Fibroblast of lung (primary cell): ENCODE measurements at regions not wholly inside any gene's neighbourhood (a gene's known extent, or its start where the extent isn't known, plus 50 kb on each side); places are given as distances from the start of the nearest gene placed in this dataset.

Source experiments
- DNase-seq, 2 donors: peaks; one replicate each; pipeline versions ENCODE4 v3.0.0 to v3.0.0-alpha.2; 2010; ENCODE audit warnings: low read depth in 2 of 2
- H2AFZ ChIP-seq: 2 replicates; pipeline ENCODE4 v1.5.1; 2012; ENCODE audit warnings: low read length, control low read depth, inconsistent platforms
- H3K27ac ChIP-seq: 2 replicates; pipeline ENCODE4 v1.5.1; 2011; ENCODE audit warnings: low read length, control low read depth; ENCODE audit not compliant: insufficient read depth
- H3K27me3 ChIP-seq: 2 replicates; pipeline ENCODE4 v1.5.1; 2011; ENCODE audit warnings: mild to moderate bottlenecking, low read length; ENCODE audit not compliant: control insufficient read depth, insufficient read depth
- H3K36me3 ChIP-seq: 2 replicates; pipeline ENCODE4 v1.5.1; 2011; ENCODE audit warnings: low read length; ENCODE audit not compliant: control insufficient read depth, insufficient read depth
- H3K4me1 ChIP-seq: 2 replicates; pipeline ENCODE4 v1.5.1; 2011; ENCODE audit warnings: low read length; ENCODE audit not compliant: control insufficient read depth, insufficient read depth; ENCODE audit errors: extremely low read depth
- H3K4me2 ChIP-seq: 2 replicates; pipeline ENCODE4 v1.5.1; 2011; ENCODE audit warnings: low read length, control low read depth; ENCODE audit not compliant: insufficient read depth; ENCODE audit errors: extremely low read depth
- H3K4me3 ChIP-seq, 4 experiments: fragments of 200-600 bp in 1 of 4; sonication (generic) in 1 of 4; replicated peaks in 1 of 4; 2 replicates each; pipeline ENCODE4 v1.5.1; 2011 to 2016; ENCODE audit warnings: low read length in 4 of 4, low read depth in 3 of 4, mild to moderate bottlenecking in 3 of 4, control low read depth in 2 of 4, inconsistent platforms in 1 of 4, mixed read lengths in 1 of 4; ENCODE audit not compliant: insufficient read depth in 1 of 4; ENCODE audit errors: control extremely low read depth in 1 of 4
- H3K79me2 ChIP-seq: 2 replicates; pipeline ENCODE4 v1.5.1; 2012; ENCODE audit warnings: mild to moderate bottlenecking, low read length, inconsistent platforms; ENCODE audit not compliant: control insufficient read depth, insufficient read depth
- H3K9ac ChIP-seq: 2 replicates; pipeline ENCODE4 v1.5.1; 2011; ENCODE audit warnings: mild to moderate bottlenecking, low read length, control low read depth; ENCODE audit not compliant: insufficient read depth
- H3K9me3 ChIP-seq: 2 replicates; pipeline ENCODE4 v1.5.1; 2012; ENCODE audit warnings: low read depth, low read length; ENCODE audit not compliant: control insufficient read depth, insufficient read depth
- H4K20me1 ChIP-seq: 2 replicates; pipeline ENCODE4 v1.5.1; 2011; ENCODE audit warnings: low read length; ENCODE audit not compliant: control insufficient read depth, insufficient read depth; ENCODE audit errors: extremely low read depth
- EZH2 ChIP-seq: IDR thresholded peaks from 2 replicates; pipeline ENCODE4 v1.5.1; 2012; ENCODE audit warnings: low read length, control low read depth, mild to moderate bottlenecking; ENCODE audit errors: missing control alignments
- TF ChIP-seq, protein P1 (sequence below), 2 donors: IDR thresholded peaks in 1 of 2; conservative IDR thresholded peaks in 1 of 2; 1 replicate in 1 of 2; 2 replicates in 1 of 2; pipeline ENCODE4 v1.5.1; 2011 to 2012; ENCODE audit warnings: low read length in 2 of 2, control low read depth in 1 of 2, inconsistent platforms in 1 of 2, low read depth in 1 of 2, mild to moderate bottlenecking in 1 of 2

DNA sequence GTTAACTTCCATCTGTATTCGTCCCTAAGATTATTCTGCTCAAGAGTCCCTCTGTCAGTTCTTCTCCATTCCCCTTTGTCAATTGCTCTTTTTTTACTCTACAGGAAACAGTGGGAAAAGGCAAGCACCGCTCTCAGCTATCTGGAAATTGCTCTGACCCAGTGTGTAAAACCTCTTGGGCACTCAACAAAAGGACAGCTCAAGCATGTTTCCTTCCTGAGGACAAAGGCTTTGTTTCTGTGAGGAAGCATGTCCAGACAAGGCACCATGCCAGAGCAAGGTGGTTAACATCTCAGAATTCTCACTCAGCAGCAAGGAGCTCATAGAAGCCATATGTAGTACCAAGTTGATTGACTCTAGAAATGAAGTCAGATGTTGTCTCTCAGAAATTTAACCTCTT is 735.6 kb downstream of the TSN start:
- Histone ChIP-seq H3K9me3 (no peaks in the 10 kb centered on the region), H3K4me1 (no peaks in the 10 kb centered on the region), H3K27ac (no peak overlapping the region), H3K9ac (no peak overlapping the region), H3K79me2 (no peaks in the 10 kb centered on the region), H2AFZ (no peak overlapping the region), H4K20me1 (no peaks in the 10 kb centered on the region), H3K36me3 (no peaks in the 10 kb centered on the region), H3K4me3 (no peak overlapping the region), H3K27me3 (no peaks in the 10 kb centered on the region), H3K4me2 (no peak overlapping the region)
- no peak for DNase-seq
- TF ChIP-seq, protein P1, sequence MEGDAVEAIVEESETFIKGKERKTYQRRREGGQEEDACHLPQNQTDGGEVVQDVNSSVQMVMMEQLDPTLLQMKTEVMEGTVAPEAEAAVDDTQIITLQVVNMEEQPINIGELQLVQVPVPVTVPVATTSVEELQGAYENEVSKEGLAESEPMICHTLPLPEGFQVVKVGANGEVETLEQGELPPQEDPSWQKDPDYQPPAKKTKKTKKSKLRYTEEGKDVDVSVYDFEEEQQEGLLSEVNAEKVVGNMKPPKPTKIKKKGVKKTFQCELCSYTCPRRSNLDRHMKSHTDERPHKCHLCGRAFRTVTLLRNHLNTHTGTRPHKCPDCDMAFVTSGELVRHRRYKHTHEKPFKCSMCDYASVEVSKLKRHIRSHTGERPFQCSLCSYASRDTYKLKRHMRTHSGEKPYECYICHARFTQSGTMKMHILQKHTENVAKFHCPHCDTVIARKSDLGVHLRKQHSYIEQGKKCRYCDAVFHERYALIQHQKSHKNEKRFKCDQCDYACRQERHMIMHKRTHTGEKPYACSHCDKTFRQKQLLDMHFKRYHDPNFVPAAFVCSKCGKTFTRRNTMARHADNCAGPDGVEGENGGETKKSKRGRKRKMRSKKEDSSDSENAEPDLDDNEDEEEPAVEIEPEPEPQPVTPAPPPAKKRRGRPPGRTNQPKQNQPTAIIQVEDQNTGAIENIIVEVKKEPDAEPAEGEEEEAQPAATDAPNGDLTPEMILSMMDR (conservative IDR thresholded peaks at IDR 0.05 in 1 of 2, IDR thresholded peaks at IDR 0.05 in 1 of 2; ENCODE audit: low read depth in 1 of 2, low read length in 2 of 2): no peak
- no peak for TF ChIP-seq EZH2

DNA sequence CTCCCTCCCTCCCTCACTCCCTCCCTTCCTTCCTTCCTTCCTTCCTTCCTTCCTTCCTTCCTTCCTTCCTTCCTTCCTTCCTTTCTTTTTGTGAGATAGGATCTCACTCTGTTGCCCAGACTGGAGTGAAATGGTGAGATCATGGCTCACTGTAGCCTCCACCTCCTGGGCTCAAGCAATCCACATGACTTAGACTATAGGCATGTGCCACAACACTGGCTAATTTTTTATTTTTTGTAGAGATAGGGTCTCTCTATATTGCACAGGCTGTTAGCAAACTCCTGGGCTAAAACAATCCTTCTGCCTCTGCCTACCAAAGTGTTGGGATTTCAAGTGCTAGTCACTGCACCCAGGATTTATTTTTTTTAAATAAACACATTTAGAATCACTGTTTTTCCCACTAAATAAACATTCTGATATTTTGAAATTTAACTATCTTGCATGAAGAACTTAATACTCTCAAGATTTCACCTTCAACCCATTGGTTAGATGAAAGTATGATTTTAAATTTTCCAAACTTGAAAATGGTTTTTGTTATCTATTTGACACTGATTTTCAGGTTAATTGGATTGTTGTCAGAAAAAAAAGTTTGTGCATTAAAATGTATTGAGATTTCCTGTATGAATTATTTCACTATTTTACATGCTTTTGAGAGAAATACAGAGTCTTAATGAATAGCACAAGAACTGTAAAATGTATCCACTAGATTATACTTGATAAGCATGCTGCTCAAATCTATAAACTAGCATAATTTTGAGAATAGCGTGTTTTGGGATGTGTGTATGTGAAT is 745.1 kb downstream of the TSN start:
- DNase-seq: no peak
- Histone ChIP-seq H3K36me3 (no peaks in the 10 kb centered on the region), H3K79me2 (no peaks in the 10 kb centered on the region), H3K4me2 (no peak overlapping the region), H4K20me1 (no peaks in the 10 kb centered on the region), H3K27ac (no peak overlapping the region), H3K4me3 (no peak overlapping the region), H3K9me3 (no peaks in the 10 kb centered on the region), H3K27me3 (no peaks in the 10 kb centered on the region), H2AFZ (no peak overlapping the region), H3K4me1 (no peaks in the 10 kb centered on the region), H3K9ac (no peak overlapping the region)
- TF ChIP-seq EZH2: no peak
- TF ChIP-seq, protein P1 (conservative IDR thresholded peaks at IDR 0.05 in 1 of 2, IDR thresholded peaks at IDR 0.05 in 1 of 2; ENCODE audit: low read depth in 1 of 2, low read length in 2 of 2): no peak

DNA sequence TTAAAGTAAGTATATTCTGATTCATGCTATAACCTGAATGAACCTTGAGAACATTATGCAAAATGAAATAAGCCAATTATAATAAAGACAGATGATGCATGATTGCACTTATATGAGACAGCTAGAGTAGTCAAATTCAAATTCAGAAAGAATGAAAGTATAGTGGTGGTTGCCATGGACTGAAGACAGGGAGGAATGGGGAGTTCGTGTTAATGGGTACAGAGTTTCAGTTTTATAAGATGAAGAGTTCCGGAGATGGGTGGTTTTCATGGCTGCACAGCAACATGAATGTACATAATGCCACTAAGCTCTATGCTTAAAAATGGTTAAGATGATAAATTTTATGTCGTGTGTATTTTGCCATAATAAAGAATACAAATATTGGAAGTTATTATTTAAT is 751.2 kb downstream of the TSN start:
- H3K4me1 ChIP-seq: no peaks in the 10 kb centered on the region

More for the DNA sequence above, 751.2 kb downstream of the TSN start:
- TF ChIP-seq, protein P1 (conservative IDR thresholded peaks at IDR 0.05 in 1 of 2, IDR thresholded peaks at IDR 0.05 in 1 of 2; ENCODE audit: low read depth in 1 of 2, low read length in 2 of 2): no peak
- no peak for TF ChIP-seq EZH2
- H3K36me3 ChIP-seq: no peaks in the 10 kb centered on the region
- DNase-seq: no peak
- no peaks in the 10 kb centered on the region for H4K20me1 ChIP-seq
- no peak overlapping the region for H3K4me3 ChIP-seq
- H3K4me2 ChIP-seq: no peak overlapping the region
- H3K9me3 ChIP-seq: no peaks in the 10 kb centered on the region
- no peaks in the 10 kb centered on the region for H3K79me2 ChIP-seq
- no peaks in the 10 kb centered on the region for H3K27me3 ChIP-seq
- no peak overlapping the region for H3K27ac ChIP-seq
- no peak overlapping the region for H3K9ac ChIP-seq
- no peak overlapping the region for H2AFZ ChIP-seq
